ENCODE measurements at regions not wholly inside any gene's neighbourhood (a gene's known extent, or its start where the extent isn't known, plus 50 kb on each side); places are given as distances from the start of the nearest gene placed in this dataset.

DNA sequence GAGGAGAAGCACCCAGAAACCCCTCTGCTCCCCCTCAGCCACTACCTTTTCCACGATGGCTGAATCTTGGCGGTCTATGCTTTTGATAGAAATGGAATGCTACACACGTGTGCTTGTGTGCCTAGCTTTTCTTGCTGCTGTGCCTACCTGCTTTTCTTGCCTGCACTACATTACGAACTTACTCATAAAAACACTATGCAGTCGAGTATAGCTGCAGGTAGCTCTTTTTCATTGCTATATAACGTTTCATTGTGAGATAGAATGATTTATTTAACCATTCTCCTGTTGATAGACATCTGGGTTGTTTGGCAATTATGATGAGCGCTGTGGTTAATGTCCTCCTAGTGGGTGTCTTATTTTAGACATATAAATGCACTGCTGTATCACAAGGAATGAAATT is 67.9 kb upstream of the NCOR2 start:
- TF ChIP-seq EZH2 (IDR thresholded peaks at IDR 0.05; ENCODE audit: borderline replicate concordance) (no peak), EZH2phosphoT487 (IDR thresholded peaks at IDR 0.05; ENCODE audit: low read depth, severe bottlenecking, unreplicated experiment) (no peak)
- TF ChIP-seq, protein P1, sequence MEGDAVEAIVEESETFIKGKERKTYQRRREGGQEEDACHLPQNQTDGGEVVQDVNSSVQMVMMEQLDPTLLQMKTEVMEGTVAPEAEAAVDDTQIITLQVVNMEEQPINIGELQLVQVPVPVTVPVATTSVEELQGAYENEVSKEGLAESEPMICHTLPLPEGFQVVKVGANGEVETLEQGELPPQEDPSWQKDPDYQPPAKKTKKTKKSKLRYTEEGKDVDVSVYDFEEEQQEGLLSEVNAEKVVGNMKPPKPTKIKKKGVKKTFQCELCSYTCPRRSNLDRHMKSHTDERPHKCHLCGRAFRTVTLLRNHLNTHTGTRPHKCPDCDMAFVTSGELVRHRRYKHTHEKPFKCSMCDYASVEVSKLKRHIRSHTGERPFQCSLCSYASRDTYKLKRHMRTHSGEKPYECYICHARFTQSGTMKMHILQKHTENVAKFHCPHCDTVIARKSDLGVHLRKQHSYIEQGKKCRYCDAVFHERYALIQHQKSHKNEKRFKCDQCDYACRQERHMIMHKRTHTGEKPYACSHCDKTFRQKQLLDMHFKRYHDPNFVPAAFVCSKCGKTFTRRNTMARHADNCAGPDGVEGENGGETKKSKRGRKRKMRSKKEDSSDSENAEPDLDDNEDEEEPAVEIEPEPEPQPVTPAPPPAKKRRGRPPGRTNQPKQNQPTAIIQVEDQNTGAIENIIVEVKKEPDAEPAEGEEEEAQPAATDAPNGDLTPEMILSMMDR (IDR thresholded peaks at IDR 0.05; ENCODE audit: poor library complexity): no peak

All from hepatocyte (in vitro differentiated cells).